ENCODE measurements at regions not wholly inside any gene's neighbourhood (a gene's known extent, or its start where the extent isn't known, plus 50 kb on each side); places are given as distances from the start of the nearest gene placed in this dataset.

GRCh38 chr9:81370096-81370495 is 319.3 kb downstream of the TLE1 start:
- TF ChIP-seq CTCF (optimal IDR thresholded peaks at IDR 0.05 in 1 of 3, IDR thresholded peaks at IDR 0.05 in 1 of 3, conservative IDR thresholded peaks at IDR 0.05 in 1 of 3; ENCODE audit: extremely low read depth in 1 of 3, insufficient read depth in 2 of 3, low read length in 3 of 3) (no peak), EZH2 (IDR thresholded peaks at IDR 0.05; ENCODE audit: low read length) (no peak)
